Hippocampal formation (tissue), 2 donors: ENCODE measurements at regions not wholly inside any gene's neighbourhood (a gene's known extent, or its start where the extent isn't known, plus 50 kb on each side); places are given as distances from the start of the nearest gene placed in this dataset.

Source experiments
- DNase-seq, 2 donors: peaks; one replicate each; lab custom pipeline; 2025; lab: John Stamatoyannopoulos, UW

DNA sequence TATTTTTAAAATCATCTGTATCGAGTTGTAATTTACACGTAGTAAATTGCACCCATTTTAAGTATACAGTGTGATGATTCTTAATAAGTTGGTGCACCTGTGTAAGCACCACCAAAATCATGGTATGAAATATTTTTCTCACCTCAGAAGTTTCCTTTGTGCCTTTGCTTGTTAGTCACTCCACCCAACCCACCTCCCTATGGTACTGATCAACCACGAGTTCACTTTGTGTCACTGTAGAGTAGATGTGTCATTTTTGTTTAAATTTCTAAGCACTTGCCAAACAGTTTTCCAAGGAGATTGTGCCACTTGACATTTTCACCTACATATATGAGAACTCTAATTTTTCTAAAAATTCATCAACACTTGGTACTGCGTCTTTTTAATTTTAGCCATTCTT is 806.5 kb downstream of the TLR4 start:
- DNase-seq, result no peak

DNA sequence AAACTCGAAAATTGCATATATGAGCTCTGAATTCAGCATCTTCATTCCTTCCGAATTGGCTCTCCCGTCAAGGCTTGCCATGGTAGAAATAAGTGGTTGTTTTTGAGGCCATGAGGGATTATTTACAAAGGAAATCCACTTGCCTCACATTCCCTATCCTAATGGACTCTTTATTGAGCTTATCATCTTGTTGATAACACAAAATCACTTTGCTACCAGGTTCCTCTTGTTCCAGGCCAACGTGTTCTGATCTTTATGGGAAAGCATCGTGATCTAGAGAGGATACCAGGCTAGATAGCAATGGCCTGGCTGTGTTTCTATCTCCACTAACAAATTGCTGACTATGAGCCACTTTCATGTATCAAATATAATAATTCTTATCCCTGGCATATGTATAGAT is 811.7 kb downstream of the TLR4 start:
- no peak for DNase-seq

DNA sequence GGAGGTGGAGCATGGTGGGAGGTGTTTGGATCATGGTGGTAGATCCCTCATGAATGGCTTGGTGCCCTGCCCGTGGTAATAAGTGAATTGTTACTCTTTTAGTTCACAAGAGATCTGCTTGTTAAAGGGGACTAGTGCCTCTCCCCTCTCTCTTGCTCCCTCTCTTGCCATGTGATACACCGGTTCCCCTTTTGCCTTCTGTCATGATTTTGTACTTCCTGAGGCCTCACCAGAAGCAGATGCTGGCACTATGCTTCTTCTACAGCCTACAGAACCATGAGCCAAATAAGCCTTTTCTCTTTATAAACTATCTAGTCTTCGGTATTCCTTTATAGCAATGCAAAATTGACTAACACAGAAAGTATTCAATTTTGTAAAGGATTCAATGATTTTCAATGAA is 817.1 kb downstream of the TLR4 start:
- no peak for DNase-seq

DNA sequence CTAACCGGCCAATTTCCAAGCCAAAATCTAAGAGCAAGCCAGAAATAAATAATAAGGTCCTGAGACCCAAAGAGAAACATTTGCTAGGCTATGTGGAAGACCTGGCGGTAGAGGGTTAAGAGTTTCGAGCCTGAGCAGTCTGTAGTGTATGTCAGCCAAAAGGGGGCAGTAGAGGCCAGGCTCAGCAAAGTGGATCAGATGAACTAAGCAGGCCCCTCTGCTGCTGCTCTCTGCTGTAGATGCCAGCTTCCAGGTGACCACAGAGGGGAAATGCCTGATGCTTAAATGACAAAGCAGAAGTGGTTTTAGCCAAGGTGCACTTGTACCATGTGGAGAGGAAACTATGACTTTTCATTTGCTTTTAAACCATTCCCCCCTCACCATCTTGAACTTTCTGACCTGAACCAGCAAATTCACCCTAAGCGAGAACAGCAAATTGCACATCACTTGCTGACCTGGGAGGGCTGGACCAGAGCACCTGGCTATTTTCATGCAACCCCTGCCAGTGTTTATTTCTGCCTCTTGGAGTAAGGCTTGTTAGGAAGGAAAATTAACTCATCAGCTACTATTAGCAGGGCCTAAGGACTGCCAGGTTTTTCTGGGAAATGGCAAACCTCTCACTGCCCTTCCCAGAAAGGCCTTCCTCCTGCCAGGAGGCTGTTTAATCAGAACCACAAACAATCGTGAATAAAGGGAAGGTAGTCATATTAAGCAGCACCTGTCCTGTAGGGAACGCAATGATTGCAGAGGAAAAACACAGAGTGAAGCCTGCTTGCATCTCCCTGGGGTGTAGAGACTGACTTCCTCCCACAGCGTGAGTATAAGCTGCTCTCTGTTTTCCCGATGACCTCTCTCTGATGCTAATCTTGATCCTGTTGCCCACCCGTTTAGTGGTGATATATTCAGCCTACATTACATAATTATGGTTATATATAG is 818.2 kb downstream of the TLR4 start:
- no peak for DNase-seq

GRCh38 chr9:118527261-118527660 is 823.1 kb downstream of the TLR4 start:
- no peak for DNase-seq

DNA sequence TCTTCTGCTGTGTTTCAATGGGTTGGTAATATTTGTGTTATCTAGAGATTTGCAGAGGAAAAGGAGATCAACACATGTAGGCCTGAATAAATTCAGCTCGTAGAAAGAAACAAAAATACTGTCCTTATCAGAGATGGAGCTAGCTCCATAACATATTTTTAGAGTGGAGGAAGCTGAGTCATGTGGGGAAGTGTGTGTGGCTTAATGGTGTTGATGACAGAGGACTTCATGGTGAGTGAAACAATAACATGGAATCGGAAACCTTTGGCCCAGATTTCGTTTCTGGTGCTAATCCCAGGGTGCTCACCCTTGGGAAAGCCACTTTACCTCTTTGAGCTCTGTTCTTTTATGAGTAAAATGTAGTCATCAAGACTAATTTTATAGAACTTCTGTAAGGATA is 825.0 kb downstream of the TLR4 start:
- DNase-seq, result no peak

GRCh38 chr9:118529624-118530214 is 825.5 kb downstream of the TLR4 start:
- DNase-seq, result no peak

- no peak for DNase-seq
Observed at GRCh38 chr9:118532592-118532991, 828.4 kb downstream of the TLR4 start.

GRCh38 chr9:118533101-118533500 is 828.9 kb downstream of the TLR4 start:
- DNase-seq, result no peak

DNA sequence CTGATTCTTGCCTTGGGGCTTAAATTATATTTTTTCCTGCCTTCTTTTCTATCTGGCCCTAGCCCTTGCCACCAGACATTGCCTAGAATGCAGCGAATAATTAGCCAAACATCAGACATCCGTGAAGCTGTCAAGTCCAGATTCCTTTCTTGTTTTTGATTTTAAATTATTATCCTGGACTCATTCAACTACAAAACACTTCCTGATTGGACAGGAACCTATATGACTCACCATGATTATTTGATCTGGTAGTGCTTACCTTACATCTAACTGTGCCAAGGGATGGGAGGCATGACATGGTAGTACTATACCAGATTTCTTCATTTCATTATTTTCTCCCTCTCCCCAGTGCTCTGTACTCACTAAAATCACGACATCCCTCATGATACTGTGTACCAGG is 829.6 kb downstream of the TLR4 start:
- no peak for DNase-seq

- DNase-seq, result no peak
Observed at GRCh38 chr9:118536153-118536552, 832.0 kb downstream of the TLR4 start.

DNA sequence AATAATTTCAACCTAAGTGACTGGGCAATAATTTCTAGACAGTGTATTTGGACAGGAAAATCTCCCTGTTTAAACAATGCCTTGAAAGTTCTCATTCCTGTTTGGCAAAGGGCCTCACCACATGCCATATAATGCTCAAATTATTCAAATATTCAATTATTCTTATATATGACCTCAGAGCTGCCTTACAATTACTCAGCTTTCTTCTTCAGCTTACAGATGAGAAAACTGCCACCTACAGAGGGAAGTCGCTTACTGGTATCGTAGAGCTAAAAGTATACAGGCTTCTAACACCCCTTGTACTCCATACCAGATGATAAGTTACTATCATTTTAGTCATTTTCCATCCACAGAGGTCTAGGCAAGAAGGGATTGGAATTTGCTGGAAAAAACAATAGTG is 830.3 kb downstream of the BRINP1 start:
- DNase-seq, result no peak

GRCh38 chr9:118553465-118553864 is 815.8 kb downstream of the BRINP1 start:
- DNase-seq, result no peak

DNA sequence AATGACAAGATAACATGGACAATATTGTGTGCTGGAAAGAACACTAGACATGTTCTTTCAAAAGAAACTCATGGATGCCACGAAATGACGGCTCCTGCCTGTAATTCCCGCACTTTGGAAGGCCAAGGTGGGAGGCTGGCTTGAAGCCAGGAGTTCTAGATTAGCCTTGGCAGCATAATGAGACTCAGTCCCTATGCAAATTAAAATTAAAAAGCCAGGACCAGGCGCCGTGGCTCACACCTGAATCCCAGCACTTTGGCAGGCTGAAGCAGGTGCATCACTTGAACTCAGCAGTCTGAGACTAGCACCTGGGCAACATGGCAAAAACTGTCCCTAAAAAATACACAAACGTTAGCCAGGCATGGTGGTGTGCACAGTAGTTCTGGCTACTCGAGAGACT is 814.2 kb downstream of the BRINP1 start:
- no peak for DNase-seq

GRCh38 chr9:118558026-118558425 is 811.2 kb downstream of the BRINP1 start:
- DNase-seq, result no peak

- no peak for DNase-seq
Observed at GRCh38 chr9:118558891-118559290, 810.3 kb downstream of the BRINP1 start.

GRCh38 chr9:118561051-118561450 is 808.2 kb downstream of the BRINP1 start:
- DNase-seq, result no peak

DNA sequence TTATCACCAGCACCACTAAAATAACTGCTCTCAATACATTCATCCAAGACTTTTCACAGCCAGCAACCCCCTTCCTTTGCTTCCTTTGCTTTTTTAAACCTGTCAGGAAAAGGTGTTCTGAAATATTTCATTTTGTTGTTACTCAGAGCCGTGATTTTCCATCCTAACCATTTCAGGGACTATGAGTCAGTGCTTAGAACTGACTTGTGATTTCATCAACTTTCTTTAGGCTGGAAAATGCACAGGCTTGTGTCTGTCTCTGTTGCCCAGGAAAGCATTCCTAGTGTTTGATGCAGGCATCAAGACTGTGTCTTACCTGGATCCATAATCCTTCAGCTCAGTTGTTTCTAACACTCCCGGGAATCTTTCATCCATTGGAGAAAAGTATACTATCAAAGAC is 805.6 kb downstream of the BRINP1 start:
- DNase-seq, result no peak

DNA sequence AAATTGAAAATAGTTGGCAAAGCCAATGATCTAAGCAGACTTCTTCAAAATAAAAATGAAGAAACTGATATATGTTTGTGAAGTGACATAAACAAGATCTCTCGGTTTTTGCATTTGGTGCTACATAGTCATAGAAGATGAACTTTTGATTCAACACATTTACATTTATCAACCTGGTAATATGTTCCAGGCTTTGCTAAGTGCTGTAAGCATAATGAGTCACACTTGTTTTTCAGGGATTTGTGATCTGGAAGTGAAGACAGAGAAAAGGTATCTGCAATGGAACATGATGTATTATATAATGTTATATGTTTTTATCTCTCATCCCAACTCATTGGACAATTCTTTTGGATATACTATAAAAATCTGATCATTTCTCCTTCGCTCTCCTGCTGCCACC is 801.4 kb downstream of the BRINP1 start:
- no peak for DNase-seq

DNA sequence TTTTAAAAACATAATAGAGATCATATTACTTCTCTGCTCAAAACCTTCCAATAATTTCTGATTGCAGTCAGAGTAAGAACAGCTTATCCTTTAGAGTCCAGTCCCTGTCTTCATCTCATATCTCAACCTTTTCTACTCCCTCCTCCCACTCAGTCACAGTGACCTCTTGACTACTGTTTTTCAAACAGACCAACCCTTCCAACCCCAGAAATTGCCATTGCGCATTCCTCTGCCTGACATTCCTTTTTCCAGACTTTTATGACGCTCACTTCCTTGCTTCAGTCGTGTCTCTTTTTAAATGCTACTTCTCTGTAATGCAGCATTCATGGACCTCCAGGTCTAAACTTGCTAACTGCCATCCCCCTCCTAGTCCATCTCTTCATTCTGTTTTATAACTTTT is 800.5 kb downstream of the BRINP1 start:
- no peak for DNase-seq

DNA sequence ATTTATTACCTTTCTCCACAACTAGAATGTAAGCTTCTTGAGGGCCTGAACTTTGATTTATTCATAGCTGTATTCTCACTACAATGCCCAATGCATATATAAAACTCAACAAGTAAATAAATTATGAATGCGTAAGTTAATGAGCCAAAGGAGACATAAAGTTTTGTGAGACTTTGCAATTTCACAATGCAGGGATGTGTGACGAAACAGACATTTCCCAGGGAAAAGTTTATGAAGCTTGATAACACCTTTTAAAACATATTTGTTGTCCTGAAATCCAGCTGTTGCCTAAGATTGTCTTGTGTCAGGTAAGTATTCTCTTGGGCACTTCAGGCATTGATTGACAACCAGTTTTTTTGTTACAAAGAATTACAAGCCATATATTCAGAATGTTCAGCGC is 800.1 kb downstream of the BRINP1 start:
- DNase-seq, result no peak

GRCh38 chr9:118570066-118570465 is 799.2 kb downstream of the BRINP1 start:
- DNase-seq, result no peak

DNA sequence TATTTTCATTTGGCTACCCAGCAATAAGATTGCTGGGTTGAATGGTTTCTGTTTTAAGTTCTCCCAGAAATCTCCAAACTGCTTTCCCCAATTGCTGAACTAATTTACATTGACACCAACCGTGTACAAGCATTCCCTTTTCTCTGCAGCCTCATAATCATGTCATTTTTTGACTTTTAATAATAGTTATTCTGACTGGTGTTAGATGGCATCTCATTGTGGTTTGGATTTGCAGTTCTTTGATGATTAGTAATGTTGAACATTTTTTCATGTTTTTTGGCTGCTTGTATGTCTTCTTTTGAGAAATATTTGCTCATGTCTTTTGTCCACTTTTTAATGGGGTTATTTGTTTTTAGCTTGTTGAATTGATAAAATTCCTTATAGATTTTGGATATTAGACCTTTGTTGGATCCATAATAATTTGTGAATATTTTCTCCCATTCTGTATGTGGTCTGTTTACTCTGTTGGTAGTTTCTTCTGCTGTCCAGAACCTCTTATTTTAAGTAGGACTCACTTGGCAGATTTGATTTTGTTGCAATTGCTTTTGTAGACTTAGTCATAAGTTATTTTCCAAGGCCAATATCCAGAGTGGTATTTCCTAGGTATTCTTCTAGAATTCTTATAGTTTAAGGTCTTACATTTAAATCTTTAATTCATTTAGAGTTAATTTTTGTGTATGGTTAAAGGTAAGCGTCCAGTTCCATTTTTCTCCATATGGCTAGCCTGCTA is 793.7 kb downstream of the BRINP1 start:
- no peak for DNase-seq
